MM.1S (cell line): ENCODE measurements at regions not wholly inside any gene's neighbourhood (a gene's known extent, or its start where the extent isn't known, plus 50 kb on each side); places are given as distances from the start of the nearest gene placed in this dataset.
A peak's percentile ranks its signal among the peaks of the same experiment; 100 is the strongest.

Source experiments
- DNase-seq: peaks from one replicate; pipeline ENCODE4 v3.0.0-alpha.2; 2015
- H2AFZ ChIP-seq: fragments of 300-600 bp; sonication (generic); 2 replicates; pipeline ENCODE4 v1.6.0; 2016; ENCODE audit warnings: antibody characterized with exemption, low read length
- H3F3A ChIP-seq: fragments of 300-600 bp; sonication (generic); 2 replicates; pipeline ENCODE4 v1.6.1; 2016; ENCODE audit warnings: mild to moderate bottlenecking, antibody characterized with exemption, low read length, moderate library complexity, mixed read lengths; ENCODE audit not compliant: insufficient read depth
- H3K27ac ChIP-seq: fragments of 300-600 bp; sonication (generic); 2 replicates; pipeline ENCODE4 v1.5.1; 2016; ENCODE audit warnings: mild to moderate bottlenecking, low read length
- H3K27me3 ChIP-seq: fragments of 300-600 bp; sonication (generic); replicated peaks from 2 replicates; pipeline ENCODE4 v1.6.0; 2016; ENCODE audit warnings: low read length; ENCODE audit not compliant: insufficient read depth
- H3K36me3 ChIP-seq: fragments of 300-600 bp; sonication (generic); replicated peaks from 2 replicates; pipeline ENCODE4 v1.6.1; 2016; ENCODE audit warnings: mild to moderate bottlenecking, low read length, mixed read lengths; ENCODE audit not compliant: insufficient read depth
- H3K4me1 ChIP-seq: fragments of 300-600 bp; sonication (generic); 2 replicates; pipeline ENCODE4 v1.6.1; 2016; ENCODE audit warnings: low read length, mixed read lengths
- H3K4me2 ChIP-seq: fragments of 300-600 bp; sonication (generic); 2 replicates; pipeline ENCODE4 v1.6.0; 2016; ENCODE audit warnings: low read depth, low read length
- H3K4me3 ChIP-seq: fragments of 300-600 bp; sonication (generic); 2 replicates; pipeline ENCODE4 v1.5.1; 2016; ENCODE audit warnings: low read length, mixed read lengths
- H3K79me2 ChIP-seq: fragments of 300-600 bp; sonication (generic); 2 replicates; pipeline ENCODE4 v1.6.1; 2016; ENCODE audit warnings: mixed run types, low read length, mixed read lengths
- H3K9ac ChIP-seq: fragments of 300-600 bp; sonication (generic); 2 replicates; pipeline ENCODE4 v1.6.1; 2016; ENCODE audit warnings: low read length, mixed read lengths
- H3K9me2 ChIP-seq: fragments of 300-600 bp; sonication (generic); replicated peaks from 2 replicates; pipeline ENCODE4 v1.6.1; 2016; ENCODE audit warnings: mild to moderate bottlenecking, low read length, mixed read lengths; ENCODE audit not compliant: insufficient read depth
- H3K9me3 ChIP-seq: fragments of 300-600 bp; sonication (generic); replicated peaks from 2 replicates; pipeline ENCODE4 v1.6.1; 2016; ENCODE audit warnings: mild to moderate bottlenecking, low read length, mixed read lengths; ENCODE audit not compliant: insufficient read depth
- H4K20me1 ChIP-seq: fragments of 300-600 bp; sonication (generic); 2 replicates; pipeline ENCODE4 v1.6.1; 2016; ENCODE audit warnings: mild to moderate bottlenecking, low read length, moderate library complexity, mixed read lengths; ENCODE audit not compliant: insufficient read depth
- CTCF ChIP-seq: fragments of 300-600 bp; sonication (generic); IDR thresholded peaks from 2 replicates; pipeline ENCODE4 v1.5.1; 2016; ENCODE audit warnings: antibody characterized with exemption, low read length, mixed read lengths
- EZH2 ChIP-seq: fragments of 300-600 bp; sonication (generic); optimal IDR thresholded peaks from 2 replicates; pipeline ENCODE3; 2017; ENCODE audit warnings: low read depth, mild to moderate bottlenecking, antibody characterized with exemption, low read length, mixed read lengths
- EZH2phosphoT487 ChIP-seq: fragments of 300-600 bp; sonication (generic); IDR thresholded peaks from 2 replicates; pipeline ENCODE4 v1.6.1; 2018; ENCODE audit warnings: antibody characterized with exemption, low read length

GRCh38 chr6:103080497-103080896 lies 1687.0 kb downstream of the GRIK2 start:
- no peak for DNase-seq
- Histone ChIP-seq H3K9ac (no peak overlapping the region), H3K4me2 (no peak overlapping the region), H3K36me3 (no peaks in the 10 kb centered on the region), H2AFZ (no peak overlapping the region), H3K27me3 (no peaks in the 10 kb centered on the region), H3F3A (no peaks in the 10 kb centered on the region), H3K9me2 (no peaks in the 10 kb centered on the region), H4K20me1 (no peaks in the 10 kb centered on the region), H3K9me3 (no peaks in the 10 kb centered on the region), H3K4me1 (peaks cover 11% of the 10 kb centered on the region), H3K4me3 (no peak overlapping the region), H3K79me2 (no peaks in the 10 kb centered on the region), H3K27ac (no peak overlapping the region)
- TF ChIP-seq CTCF, result no peak

DNA sequence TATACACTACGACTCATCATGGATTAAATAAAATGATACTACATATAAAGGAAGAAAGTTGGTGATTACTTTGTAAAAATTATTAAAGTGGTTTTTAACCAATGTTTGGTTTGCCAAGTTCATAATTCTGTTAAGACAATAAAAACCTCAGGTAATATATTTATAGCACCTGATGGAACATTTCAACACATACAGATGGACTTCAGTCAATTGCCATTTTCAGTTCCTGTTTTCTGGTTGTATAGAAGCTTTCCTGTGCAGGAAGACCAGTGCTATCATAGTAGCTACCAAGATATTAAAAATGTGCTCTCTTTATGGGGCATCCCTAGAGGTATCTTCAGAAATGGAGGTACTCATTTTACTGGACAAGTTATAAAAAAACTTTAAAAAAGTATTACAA lies 1686.4 kb downstream of the GRIK2 start:
- Histone ChIP-seq H3K4me2 (peak overlapping the region; percentile 18; the same call in 1 of the 2 replicates), H3K36me3 (no peaks in the 10 kb centered on the region), H4K20me1 (no peaks in the 10 kb centered on the region), H3F3A (no peaks in the 10 kb centered on the region), H3K4me3 (no peak overlapping the region), H3K27me3 (no peaks in the 10 kb centered on the region), H3K27ac (peak overlapping the region; percentile 28; the same call in 1 of the 2 replicates), H3K9me2 (no peaks in the 10 kb centered on the region), H3K4me1 (peaks cover 11% of the 10 kb centered on the region), H3K79me2 (no peaks in the 10 kb centered on the region), H2AFZ (no peak overlapping the region), H3K9ac (no peak overlapping the region), H3K9me3 (no peaks in the 10 kb centered on the region)
- DNase-seq, result peak; percentile 56
- no peak for TF ChIP-seq CTCF
- no peak for TF ChIP-seq EZH2
- no peak for TF ChIP-seq EZH2phosphoT487

DNA sequence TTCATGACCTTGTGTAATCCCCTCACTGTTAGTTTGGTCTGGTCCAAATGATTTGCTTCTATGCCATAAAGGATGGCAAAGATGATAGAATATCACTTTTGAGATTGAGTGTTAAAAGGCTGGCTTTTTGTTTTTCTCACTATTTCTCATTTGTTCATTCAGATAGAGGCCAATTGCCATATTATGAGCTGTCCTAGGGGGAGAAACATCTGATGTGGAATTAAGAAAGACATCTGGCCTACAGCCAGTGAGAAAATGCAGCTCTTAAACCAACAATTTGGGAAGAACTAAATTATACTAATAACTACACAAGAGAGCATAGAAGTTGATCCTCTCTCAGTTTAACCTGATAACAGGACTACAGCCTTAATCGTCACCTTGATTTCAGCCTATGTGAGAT lies 1668.6 kb downstream of the GRIK2 start:
- Histone ChIP-seq H3K27ac (no peak overlapping the region), H2AFZ (no peak overlapping the region), H4K20me1 (no peaks in the 10 kb centered on the region), H3K36me3 (no peaks in the 10 kb centered on the region), H3K4me3 (no peak overlapping the region), H3K9me2 (no peaks in the 10 kb centered on the region), H3K27me3 (no peaks in the 10 kb centered on the region), H3K9ac (no peak overlapping the region), H3K4me2 (no peak overlapping the region), H3K79me2 (no peaks in the 10 kb centered on the region), H3K9me3 (no peaks in the 10 kb centered on the region), H3F3A (no peaks in the 10 kb centered on the region), H3K4me1 (no peaks in the 10 kb centered on the region)
- DNase-seq, result no peak
- no peak for TF ChIP-seq EZH2
- no peak for TF ChIP-seq EZH2phosphoT487
- no peak for TF ChIP-seq CTCF
